ENCODE measurements at regions not wholly inside any gene's neighbourhood (a gene's known extent, or its start where the extent isn't known, plus 50 kb on each side); places are given as distances from the start of the nearest gene placed in this dataset.

DNA sequence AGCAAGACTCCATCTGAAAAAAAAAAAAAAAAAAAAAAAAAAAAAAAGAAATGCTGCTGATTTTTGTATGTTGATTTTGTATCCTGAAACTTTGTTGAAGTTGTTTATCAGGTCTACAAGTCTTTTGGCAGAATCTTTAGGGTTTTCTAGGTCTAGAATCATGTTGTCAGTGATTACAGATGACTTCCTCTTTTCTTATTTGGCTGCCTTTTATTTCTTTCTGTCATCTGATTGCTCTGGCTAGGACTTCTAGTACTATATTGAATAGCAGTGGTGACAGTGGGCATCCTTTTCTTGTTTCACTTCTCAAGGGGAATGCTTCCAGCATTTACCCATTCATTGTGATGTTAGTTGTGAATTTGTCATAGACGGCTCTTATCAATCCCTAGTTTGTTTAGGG, 334.4 kb downstream of the SPRY1 start:
- TF ChIP-seq, protein P1, sequence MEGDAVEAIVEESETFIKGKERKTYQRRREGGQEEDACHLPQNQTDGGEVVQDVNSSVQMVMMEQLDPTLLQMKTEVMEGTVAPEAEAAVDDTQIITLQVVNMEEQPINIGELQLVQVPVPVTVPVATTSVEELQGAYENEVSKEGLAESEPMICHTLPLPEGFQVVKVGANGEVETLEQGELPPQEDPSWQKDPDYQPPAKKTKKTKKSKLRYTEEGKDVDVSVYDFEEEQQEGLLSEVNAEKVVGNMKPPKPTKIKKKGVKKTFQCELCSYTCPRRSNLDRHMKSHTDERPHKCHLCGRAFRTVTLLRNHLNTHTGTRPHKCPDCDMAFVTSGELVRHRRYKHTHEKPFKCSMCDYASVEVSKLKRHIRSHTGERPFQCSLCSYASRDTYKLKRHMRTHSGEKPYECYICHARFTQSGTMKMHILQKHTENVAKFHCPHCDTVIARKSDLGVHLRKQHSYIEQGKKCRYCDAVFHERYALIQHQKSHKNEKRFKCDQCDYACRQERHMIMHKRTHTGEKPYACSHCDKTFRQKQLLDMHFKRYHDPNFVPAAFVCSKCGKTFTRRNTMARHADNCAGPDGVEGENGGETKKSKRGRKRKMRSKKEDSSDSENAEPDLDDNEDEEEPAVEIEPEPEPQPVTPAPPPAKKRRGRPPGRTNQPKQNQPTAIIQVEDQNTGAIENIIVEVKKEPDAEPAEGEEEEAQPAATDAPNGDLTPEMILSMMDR (IDR thresholded peaks at IDR 0.05; ENCODE audit: partially characterized antibody, unreplicated experiment): no peak
- H3K27me3 Mint-ChIP-seq (ENCODE audit: unreplicated experiment): no peaks in the 10 kb centered on the region
- no peaks in the 10 kb centered on the region for H3K36me3 Mint-ChIP-seq (ENCODE audit: unreplicated experiment)
- H3K4me3 Mint-ChIP-seq (ENCODE audit: unreplicated experiment): no peak overlapping the region
- no peak overlapping the region for H3K27ac Mint-ChIP-seq (ENCODE audit: unreplicated experiment)
- no peaks in the 10 kb centered on the region for H3K4me1 Mint-ChIP-seq (ENCODE audit: low read depth, unreplicated experiment)
- peaks cover 3% of the 10 kb centered on the region for H3K9me3 Mint-ChIP-seq (ENCODE audit: unreplicated experiment)
- no peak for DNase-seq

- Mint-ChIP-seq H3K36me3 (ENCODE audit: unreplicated experiment) (no peaks in the 10 kb centered on the region), H3K27me3 (ENCODE audit: unreplicated experiment) (no peaks in the 10 kb centered on the region), H3K4me1 (ENCODE audit: low read depth, unreplicated experiment) (no peaks in the 10 kb centered on the region), H3K4me3 (ENCODE audit: unreplicated experiment) (no peak overlapping the region), H3K27ac (ENCODE audit: unreplicated experiment) (no peak overlapping the region), H3K9me3 (ENCODE audit: unreplicated experiment) (peaks cover 2% of the 10 kb centered on the region)
- DNase-seq: no peak
- TF ChIP-seq, protein P1 (IDR thresholded peaks at IDR 0.05; ENCODE audit: partially characterized antibody, unreplicated experiment): no peak
Observed at GRCh38 chr4:123737156-123737555, 340.6 kb downstream of the SPRY1 start.

GRCh38 chr4:123739806-123740205, 343.2 kb downstream of the SPRY1 start:
- Mint-ChIP-seq H3K36me3 (ENCODE audit: unreplicated experiment) (no peaks in the 10 kb centered on the region), H3K27me3 (ENCODE audit: unreplicated experiment) (peaks cover 1% of the 10 kb centered on the region), H3K27ac (ENCODE audit: unreplicated experiment) (no peak overlapping the region), H3K4me1 (ENCODE audit: low read depth, unreplicated experiment) (no peaks in the 10 kb centered on the region), H3K9me3 (ENCODE audit: unreplicated experiment) (peaks cover 2% of the 10 kb centered on the region), H3K4me3 (ENCODE audit: unreplicated experiment) (no peak overlapping the region)
- no peak for DNase-seq
- TF ChIP-seq, protein P1 (IDR thresholded peaks at IDR 0.05; ENCODE audit: partially characterized antibody, unreplicated experiment): no peak

DNA sequence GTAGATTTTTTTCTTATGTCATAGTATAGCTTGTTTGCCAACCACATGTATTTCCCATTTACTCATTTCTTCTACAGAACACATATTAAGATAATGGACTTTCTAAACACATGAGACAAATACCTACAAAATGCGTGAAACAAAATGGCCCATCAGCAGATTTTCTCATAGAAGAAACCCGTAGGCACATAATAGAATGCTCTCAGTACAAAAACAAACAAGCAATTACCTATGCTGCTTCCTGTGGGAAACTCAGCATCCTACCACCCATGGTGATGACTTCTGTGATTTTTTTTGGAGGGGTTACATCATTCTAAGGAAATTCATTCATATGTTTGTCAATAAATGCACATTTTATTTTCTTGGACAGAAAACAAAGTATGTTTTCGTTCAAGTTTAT, 343.6 kb downstream of the SPRY1 start:
- no peak overlapping the region for H3K27ac Mint-ChIP-seq (ENCODE audit: unreplicated experiment)

DNA sequence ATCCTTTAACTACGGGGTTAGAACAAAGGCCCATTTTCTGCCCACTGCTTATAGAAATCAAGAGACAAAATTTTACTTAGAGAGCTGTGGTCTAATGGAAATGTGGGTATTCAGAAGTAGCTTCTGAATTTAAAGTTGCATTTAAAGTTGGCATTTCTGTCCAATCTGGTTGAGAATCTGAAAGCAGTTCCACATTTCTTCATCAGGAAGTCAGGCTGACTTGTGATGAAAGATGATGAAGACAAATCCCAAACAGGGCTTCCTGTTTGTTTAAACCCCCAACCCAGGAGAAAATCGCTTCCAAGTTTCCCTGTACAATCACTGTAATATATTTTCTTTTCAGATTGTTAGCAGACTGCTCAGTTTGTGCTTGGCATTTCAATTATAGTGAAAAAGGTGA, 345.3 kb downstream of the SPRY1 start:
- Mint-ChIP-seq H3K4me3 (ENCODE audit: unreplicated experiment) (no peak overlapping the region), H3K36me3 (ENCODE audit: unreplicated experiment) (no peaks in the 10 kb centered on the region), H3K9me3 (ENCODE audit: unreplicated experiment) (no peaks in the 10 kb centered on the region), H3K27ac (ENCODE audit: unreplicated experiment) (no peak overlapping the region), H3K27me3 (ENCODE audit: unreplicated experiment) (peaks cover 1% of the 10 kb centered on the region), H3K4me1 (ENCODE audit: low read depth, unreplicated experiment) (no peaks in the 10 kb centered on the region)
- no peak for DNase-seq
- TF ChIP-seq, protein P1 (IDR thresholded peaks at IDR 0.05; ENCODE audit: partially characterized antibody, unreplicated experiment): no peak

More for the DNA sequence above, 343.6 kb downstream of the SPRY1 start:
- no peak overlapping the region for H3K4me3 Mint-ChIP-seq (ENCODE audit: unreplicated experiment)
- TF ChIP-seq, protein P1 (IDR thresholded peaks at IDR 0.05; ENCODE audit: partially characterized antibody, unreplicated experiment): no peak
- no peak for DNase-seq
- no peaks in the 10 kb centered on the region for H3K36me3 Mint-ChIP-seq (ENCODE audit: unreplicated experiment)
- H3K27me3 Mint-ChIP-seq (ENCODE audit: unreplicated experiment): peaks cover 1% of the 10 kb centered on the region
- peaks cover 2% of the 10 kb centered on the region for H3K9me3 Mint-ChIP-seq (ENCODE audit: unreplicated experiment)
- no peaks in the 10 kb centered on the region for H3K4me1 Mint-ChIP-seq (ENCODE audit: low read depth, unreplicated experiment)

All from glutamatergic neuron (in vitro differentiated cells).